Liver (tissue), 3 donors: ENCODE measurements at regions not wholly inside any gene's neighbourhood (a gene's known extent, or its start where the extent isn't known, plus 50 kb on each side); places are given as distances from the start of the nearest gene placed in this dataset.
"Not testable (repeated sequence)": the region's sequence is repeated elsewhere in the genome, so short reads cannot be mapped to it uniquely, and the experiment has no call there.

Experiments used
- FOXA1 ChIP-seq: IDR thresholded peaks from 2 replicates; pipeline ENCODE4 v1.6.1; 2016; ENCODE audit warnings: antibody characterized with exemption
- HNF4A ChIP-seq, 2 donors: conservative IDR thresholded peaks; 2 replicates each; pipeline ENCODE4 v1.6.1; 2016; ENCODE audit warnings: antibody characterized with exemption in 2 of 2, mild to moderate bottlenecking in 2 of 2
- JUND ChIP-seq, 2 donors: IDR thresholded peaks; 2 replicates each; pipeline ENCODE4 v1.6.1; 2016; ENCODE audit warnings: antibody characterized with exemption in 2 of 2
- TAF1 ChIP-seq: conservative IDR thresholded peaks from 2 replicates; pipeline ENCODE4 v1.6.1; 2016; ENCODE audit warnings: antibody characterized with exemption, mild to moderate bottlenecking
- YY1 ChIP-seq: IDR thresholded peaks from 2 replicates; pipeline ENCODE4 v1.6.1; 2016; ENCODE audit warnings: antibody characterized with exemption, mild to moderate bottlenecking
- TF ChIP-seq, protein P1 (sequence below): IDR thresholded peaks from 2 replicates; pipeline ENCODE4 v1.6.1; 2016; ENCODE audit warnings: antibody characterized with exemption
- TF ChIP-seq, protein P2 (sequence below): fragments of 150-350 bp; IDR thresholded peaks from 2 replicates; pipeline ENCODE4 v1.5.1; 2017; ENCODE audit warnings: improper control_type of control experiment, low read depth, low read length; ENCODE audit not compliant: missing input control
- TF ChIP-seq, protein P3 (sequence below): IDR thresholded peaks from 2 replicates; pipeline ENCODE4 v1.6.1; 2016; ENCODE audit warnings: antibody characterized with exemption
- TF ChIP-seq, protein P4 (sequence below): IDR thresholded peaks from 2 replicates; pipeline ENCODE4 v1.6.1; 2016; ENCODE audit warnings: antibody characterized with exemption
- donor health status: healthy.
- donor health status: healthy.

DNA sequence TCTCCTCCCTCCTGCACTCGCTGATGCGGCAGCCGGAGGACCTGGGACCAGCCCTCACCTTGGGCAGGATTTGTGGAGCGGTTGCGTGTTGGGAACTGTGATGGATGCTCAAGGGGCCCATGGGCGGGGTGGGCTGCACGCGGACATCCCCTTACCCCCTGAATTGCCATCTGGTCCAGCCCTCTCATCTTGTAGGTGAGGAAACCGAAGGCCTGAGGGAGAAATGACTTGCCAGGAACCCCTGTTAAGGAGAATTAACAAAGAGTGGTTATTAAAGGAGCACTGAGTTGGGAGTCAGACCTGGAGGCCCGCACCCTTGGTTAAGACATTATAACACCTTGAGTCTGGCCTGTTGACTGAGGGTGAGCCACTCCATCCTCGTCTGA is 2752.2 kb downstream of the RPIA start:
- TF ChIP-seq, protein P1, sequence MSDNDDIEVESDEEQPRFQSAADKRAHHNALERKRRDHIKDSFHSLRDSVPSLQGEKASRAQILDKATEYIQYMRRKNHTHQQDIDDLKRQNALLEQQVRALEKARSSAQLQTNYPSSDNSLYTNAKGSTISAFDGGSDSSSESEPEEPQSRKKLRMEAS, result not testable (repeated sequence)
- TF ChIP-seq, protein P2, sequence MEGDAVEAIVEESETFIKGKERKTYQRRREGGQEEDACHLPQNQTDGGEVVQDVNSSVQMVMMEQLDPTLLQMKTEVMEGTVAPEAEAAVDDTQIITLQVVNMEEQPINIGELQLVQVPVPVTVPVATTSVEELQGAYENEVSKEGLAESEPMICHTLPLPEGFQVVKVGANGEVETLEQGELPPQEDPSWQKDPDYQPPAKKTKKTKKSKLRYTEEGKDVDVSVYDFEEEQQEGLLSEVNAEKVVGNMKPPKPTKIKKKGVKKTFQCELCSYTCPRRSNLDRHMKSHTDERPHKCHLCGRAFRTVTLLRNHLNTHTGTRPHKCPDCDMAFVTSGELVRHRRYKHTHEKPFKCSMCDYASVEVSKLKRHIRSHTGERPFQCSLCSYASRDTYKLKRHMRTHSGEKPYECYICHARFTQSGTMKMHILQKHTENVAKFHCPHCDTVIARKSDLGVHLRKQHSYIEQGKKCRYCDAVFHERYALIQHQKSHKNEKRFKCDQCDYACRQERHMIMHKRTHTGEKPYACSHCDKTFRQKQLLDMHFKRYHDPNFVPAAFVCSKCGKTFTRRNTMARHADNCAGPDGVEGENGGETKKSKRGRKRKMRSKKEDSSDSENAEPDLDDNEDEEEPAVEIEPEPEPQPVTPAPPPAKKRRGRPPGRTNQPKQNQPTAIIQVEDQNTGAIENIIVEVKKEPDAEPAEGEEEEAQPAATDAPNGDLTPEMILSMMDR, result not testable (repeated sequence)
- TF ChIP-seq HNF4A (conservative IDR thresholded peaks at IDR 0.05); FOXA1; TAF1; JUND (IDR thresholded peaks at IDR 0.05); YY1: not testable (repeated sequence)
- TF ChIP-seq, protein P3, sequence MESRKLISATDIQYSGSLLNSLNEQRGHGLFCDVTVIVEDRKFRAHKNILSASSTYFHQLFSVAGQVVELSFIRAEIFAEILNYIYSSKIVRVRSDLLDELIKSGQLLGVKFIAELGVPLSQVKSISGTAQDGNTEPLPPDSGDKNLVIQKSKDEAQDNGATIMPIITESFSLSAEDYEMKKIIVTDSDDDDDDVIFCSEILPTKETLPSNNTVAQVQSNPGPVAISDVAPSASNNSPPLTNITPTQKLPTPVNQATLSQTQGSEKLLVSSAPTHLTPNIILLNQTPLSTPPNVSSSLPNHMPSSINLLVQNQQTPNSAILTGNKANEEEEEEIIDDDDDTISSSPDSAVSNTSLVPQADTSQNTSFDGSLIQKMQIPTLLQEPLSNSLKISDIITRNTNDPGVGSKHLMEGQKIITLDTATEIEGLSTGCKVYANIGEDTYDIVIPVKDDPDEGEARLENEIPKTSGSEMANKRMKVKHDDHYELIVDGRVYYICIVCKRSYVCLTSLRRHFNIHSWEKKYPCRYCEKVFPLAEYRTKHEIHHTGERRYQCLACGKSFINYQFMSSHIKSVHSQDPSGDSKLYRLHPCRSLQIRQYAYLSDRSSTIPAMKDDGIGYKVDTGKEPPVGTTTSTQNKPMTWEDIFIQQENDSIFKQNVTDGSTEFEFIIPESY, result not testable (repeated sequence)
- TF ChIP-seq, protein P4, sequence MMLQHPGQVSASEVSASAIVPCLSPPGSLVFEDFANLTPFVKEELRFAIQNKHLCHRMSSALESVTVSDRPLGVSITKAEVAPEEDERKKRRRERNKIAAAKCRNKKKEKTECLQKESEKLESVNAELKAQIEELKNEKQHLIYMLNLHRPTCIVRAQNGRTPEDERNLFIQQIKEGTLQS, result not testable (repeated sequence)
